ENCODE measurements at regions not wholly inside any gene's neighbourhood (a gene's known extent, or its start where the extent isn't known, plus 50 kb on each side); places are given as distances from the start of the nearest gene placed in this dataset.

- H2AFZ ChIP-seq (ENCODE audit: low read length): no peak overlapping the region
- no peaks in the 10 kb centered on the region for H3F3A ChIP-seq (ENCODE audit: low read depth)
- no peaks in the 10 kb centered on the region for H3K9me2 ChIP-seq (replicated peaks; ENCODE audit: low read depth, low read length)
- no peak overlapping the region for H3K4me3 ChIP-seq (ENCODE audit: low read length, poor library complexity, severe bottlenecking)
- no peak overlapping the region for H3K4me2 ChIP-seq (ENCODE audit: low read depth, low read length, poor library complexity, severe bottlenecking)
- no peaks in the 10 kb centered on the region for H4K20me1 ChIP-seq (ENCODE audit: insufficient read depth, low read length, poor library complexity, severe bottlenecking)
- H3K79me2 ChIP-seq (ENCODE audit: insufficient read depth, low read length): no peaks in the 10 kb centered on the region
- TF ChIP-seq EZH2phosphoT487 (IDR thresholded peaks at IDR 0.05; ENCODE audit: borderline replicate concordance) (no peak), CTCF (conservative IDR thresholded peaks at IDR 0.05; ENCODE audit: low read length) (no peak)
- H3K27me3 ChIP-seq (ENCODE audit: insufficient read depth, low read length, poor library complexity, severe bottlenecking): no peaks in the 10 kb centered on the region
- H3K9ac ChIP-seq (ENCODE audit: low read depth, low read length, poor library complexity, severe bottlenecking): no peak overlapping the region
- no peaks in the 10 kb centered on the region for H3K36me3 ChIP-seq (ENCODE audit: insufficient read depth, low read length)
- H3K9me3 ChIP-seq (ENCODE audit: insufficient read depth, low read depth, low read length): no peaks in the 10 kb centered on the region
- no peaks in the 10 kb centered on the region for H3K4me1 ChIP-seq (ENCODE audit: insufficient read depth, low read length, poor library complexity, severe bottlenecking)
Measured at GRCh38 chr11:127059286-127059685, 58.7 kb upstream of the KIRREL3 start.

GRCh38 chr11:127058524-127058923 is 58.0 kb upstream of the KIRREL3 start:
- Histone ChIP-seq H3K9me2 (replicated peaks; ENCODE audit: low read depth, low read length) (no peaks in the 10 kb centered on the region), H3F3A (ENCODE audit: low read depth) (no peaks in the 10 kb centered on the region), H4K20me1 (ENCODE audit: insufficient read depth, low read length, poor library complexity, severe bottlenecking) (no peaks in the 10 kb centered on the region), H3K36me3 (ENCODE audit: insufficient read depth, low read length) (no peaks in the 10 kb centered on the region), H3K4me2 (ENCODE audit: low read depth, low read length, poor library complexity, severe bottlenecking) (no peak overlapping the region), H2AFZ (ENCODE audit: low read length) (no peak overlapping the region), H3K27me3 (ENCODE audit: insufficient read depth, low read length, poor library complexity, severe bottlenecking) (no peaks in the 10 kb centered on the region), H3K9me3 (ENCODE audit: insufficient read depth, low read depth, low read length) (no peaks in the 10 kb centered on the region), H3K9ac (ENCODE audit: low read depth, low read length, poor library complexity, severe bottlenecking) (no peak overlapping the region), H3K79me2 (ENCODE audit: insufficient read depth, low read length) (no peaks in the 10 kb centered on the region), H3K4me1 (ENCODE audit: insufficient read depth, low read length, poor library complexity, severe bottlenecking) (no peaks in the 10 kb centered on the region), H3K4me3 (ENCODE audit: low read length, poor library complexity, severe bottlenecking) (no peak overlapping the region)
- TF ChIP-seq EZH2phosphoT487 (IDR thresholded peaks at IDR 0.05; ENCODE audit: borderline replicate concordance) (no peak), CTCF (conservative IDR thresholded peaks at IDR 0.05; ENCODE audit: low read length) (no peak)

GRCh38 chr11:127057126-127057525 is 56.6 kb upstream of the KIRREL3 start:
- Histone ChIP-seq H3K4me1 (ENCODE audit: insufficient read depth, low read length, poor library complexity, severe bottlenecking) (no peaks in the 10 kb centered on the region), H3K9ac (ENCODE audit: low read depth, low read length, poor library complexity, severe bottlenecking) (no peak overlapping the region), H3K27me3 (ENCODE audit: insufficient read depth, low read length, poor library complexity, severe bottlenecking) (no peaks in the 10 kb centered on the region), H3K9me2 (replicated peaks; ENCODE audit: low read depth, low read length) (no peaks in the 10 kb centered on the region), H3K4me3 (ENCODE audit: low read length, poor library complexity, severe bottlenecking) (no peak overlapping the region), H2AFZ (ENCODE audit: low read length) (no peak overlapping the region), H3K9me3 (ENCODE audit: insufficient read depth, low read depth, low read length) (no peaks in the 10 kb centered on the region), H4K20me1 (ENCODE audit: insufficient read depth, low read length, poor library complexity, severe bottlenecking) (no peaks in the 10 kb centered on the region), H3K79me2 (ENCODE audit: insufficient read depth, low read length) (no peaks in the 10 kb centered on the region), H3K4me2 (ENCODE audit: low read depth, low read length, poor library complexity, severe bottlenecking) (no peak overlapping the region), H3K36me3 (ENCODE audit: insufficient read depth, low read length) (no peaks in the 10 kb centered on the region), H3F3A (ENCODE audit: low read depth) (no peaks in the 10 kb centered on the region)
- no peak for TF ChIP-seq EZH2phosphoT487 (IDR thresholded peaks at IDR 0.05; ENCODE audit: borderline replicate concordance)
- TF ChIP-seq CTCF (conservative IDR thresholded peaks at IDR 0.05; ENCODE audit: low read length): no peak
